Activated T-helper 17 cell treated with anti-CD3 and anti-CD28 coated beads, Interleukin-2, amount 50 U/mL, for 72 hours (primary cell): ENCODE measurements at regions not wholly inside any gene's neighbourhood (a gene's known extent, or its start where the extent isn't known, plus 50 kb on each side); places are given as distances from the start of the nearest gene placed in this dataset.

Experiments used
- ATAC-seq: fragments of 150-1000 bp; cut with Tn5 transposase; replicated peaks from 2 replicates; pipeline ENCODE4 v1.10.0; 2021; ENCODE audit warnings: mild to moderate bottlenecking, moderate library complexity
- H3K27ac Mint-ChIP-seq: one replicate; pipeline ENCODE4 v1.8.0; 2022; ENCODE audit warnings: mixed read lengths
- H3K27me3 Mint-ChIP-seq: one replicate; pipeline ENCODE4 v1.8.0; 2022; ENCODE audit warnings: mixed read lengths
- H3K36me3 Mint-ChIP-seq: one replicate; pipeline ENCODE4 v1.8.0; 2022; ENCODE audit warnings: low read depth, mild to moderate bottlenecking, mixed read lengths
- H3K4me1 Mint-ChIP-seq: one replicate; pipeline ENCODE4 v1.8.0; 2022; ENCODE audit warnings: mixed read lengths
- H3K4me3 Mint-ChIP-seq: one replicate; pipeline ENCODE4 v1.8.0; 2022; ENCODE audit warnings: mild to moderate bottlenecking, mixed read lengths
- H3K9me3 Mint-ChIP-seq: one replicate; pipeline ENCODE4 v1.8.0; 2022; ENCODE audit warnings: mixed read lengths

- H3K27me3 Mint-ChIP-seq: no peaks in the 10 kb centered on the region
- no peak overlapping the region for H3K4me3 Mint-ChIP-seq
- H3K36me3 Mint-ChIP-seq: no peaks in the 10 kb centered on the region
- no peaks in the 10 kb centered on the region for H3K4me1 Mint-ChIP-seq
- no peak overlapping the region for H3K27ac Mint-ChIP-seq
- no peaks in the 10 kb centered on the region for H3K9me3 Mint-ChIP-seq
- no peak for ATAC-seq
These were observed 77.2 kb upstream of the NEK6 start for GRCh38 chr9:124180557-124180956.

- Mint-ChIP-seq H3K9me3 (no peaks in the 10 kb centered on the region), H3K27ac (no peak overlapping the region), H3K36me3 (no peaks in the 10 kb centered on the region), H3K27me3 (no peaks in the 10 kb centered on the region), H3K4me3 (no peak overlapping the region), H3K4me1 (no peaks in the 10 kb centered on the region)
- no peak for ATAC-seq
These were observed 75.0 kb upstream of the NEK6 start for GRCh38 chr9:124182741-124183140.

GRCh38 chr9:124183772-124184171 is 74.0 kb upstream of the NEK6 start:
- Mint-ChIP-seq H3K4me3 (no peak overlapping the region), H3K36me3 (no peaks in the 10 kb centered on the region), H3K27ac (no peak overlapping the region), H3K9me3 (no peaks in the 10 kb centered on the region), H3K4me1 (no peaks in the 10 kb centered on the region), H3K27me3 (no peaks in the 10 kb centered on the region)
- ATAC-seq: no peak

- H3K27ac Mint-ChIP-seq: no peak overlapping the region
- ATAC-seq: no peak
- no peak overlapping the region for H3K4me3 Mint-ChIP-seq
- no peaks in the 10 kb centered on the region for H3K36me3 Mint-ChIP-seq
- H3K4me1 Mint-ChIP-seq: no peaks in the 10 kb centered on the region
- peaks cover 3% of the 10 kb centered on the region for H3K27me3 Mint-ChIP-seq
- H3K9me3 Mint-ChIP-seq: no peaks in the 10 kb centered on the region
These were observed 72.3 kb upstream of the NEK6 start for GRCh38 chr9:124185413-124185812.

GRCh38 chr9:124187311-124187710 is 70.4 kb upstream of the NEK6 start:
- H3K36me3 Mint-ChIP-seq: no peaks in the 10 kb centered on the region
- H3K9me3 Mint-ChIP-seq: no peaks in the 10 kb centered on the region
- H3K27ac Mint-ChIP-seq: no peak overlapping the region
- H3K4me3 Mint-ChIP-seq: no peak overlapping the region
- H3K4me1 Mint-ChIP-seq: peaks cover 4% of the 10 kb centered on the region
- peaks cover 3% of the 10 kb centered on the region for H3K27me3 Mint-ChIP-seq
- ATAC-seq: no peak

GRCh38 chr9:124188331-124189110 is 69.2 kb upstream of the NEK6 start:
- Mint-ChIP-seq H3K27me3 (peaks cover 3% of the 10 kb centered on the region), H3K4me3 (no peak overlapping the region), H3K27ac (peak overlapping the region; percentile 44), H3K4me1 (peaks cover 4% of the 10 kb centered on the region), H3K9me3 (no peaks in the 10 kb centered on the region), H3K36me3 (no peaks in the 10 kb centered on the region)
- no peak for ATAC-seq

- peaks cover 4% of the 10 kb centered on the region for H3K4me1 Mint-ChIP-seq
- ATAC-seq: no peak
- no peak overlapping the region for H3K27ac Mint-ChIP-seq
- no peaks in the 10 kb centered on the region for H3K36me3 Mint-ChIP-seq
- H3K9me3 Mint-ChIP-seq: peaks cover 7% of the 10 kb centered on the region
- H3K4me3 Mint-ChIP-seq: no peak overlapping the region
- H3K27me3 Mint-ChIP-seq: peaks cover 3% of the 10 kb centered on the region
These were observed 67.0 kb upstream of the NEK6 start for GRCh38 chr9:124190761-124191160.

- no peak for ATAC-seq
- Mint-ChIP-seq H3K36me3 (no peaks in the 10 kb centered on the region), H3K27ac (peak overlapping the region; percentile 39), H3K4me3 (no peak overlapping the region), H3K4me1 (peaks cover 4% of the 10 kb centered on the region), H3K9me3 (peaks cover 15% of the 10 kb centered on the region), H3K27me3 (peaks cover 3% of the 10 kb centered on the region)
These were observed 65.9 kb upstream of the NEK6 start for GRCh38 chr9:124191691-124192395.

GRCh38 chr9:124196814-124197176 is 61.0 kb upstream of the NEK6 start:
- H3K9me3 Mint-ChIP-seq: peaks cover 21% of the 10 kb centered on the region
- no peaks in the 10 kb centered on the region for H3K27me3 Mint-ChIP-seq
- H3K4me1 Mint-ChIP-seq: peaks cover 7% of the 10 kb centered on the region
- H3K36me3 Mint-ChIP-seq: no peaks in the 10 kb centered on the region
- no peak for ATAC-seq
- no peak overlapping the region for H3K4me3 Mint-ChIP-seq
- no peak overlapping the region for H3K27ac Mint-ChIP-seq

GRCh38 chr9:124197177-124198095 is 60.3 kb upstream of the NEK6 start:
- no peaks in the 10 kb centered on the region for H3K36me3 Mint-ChIP-seq
- H3K27ac Mint-ChIP-seq: peak overlapping the region; percentile 76
- peaks cover 7% of the 10 kb centered on the region for H3K4me1 Mint-ChIP-seq

GRCh38 chr9:124198331-124198730 is 59.4 kb upstream of the NEK6 start:
- Mint-ChIP-seq H3K9me3 (peaks cover 21% of the 10 kb centered on the region), H3K27me3 (no peaks in the 10 kb centered on the region), H3K4me1 (peaks cover 16% of the 10 kb centered on the region), H3K36me3 (no peaks in the 10 kb centered on the region), H3K4me3 (no peak overlapping the region), H3K27ac (no peak overlapping the region)
- no peak for ATAC-seq

More at GRCh38 chr9:124197177-124198095, 60.3 kb upstream of the NEK6 start:
- ATAC-seq: no peak
- Mint-ChIP-seq H3K4me3 (no peak overlapping the region), H3K27me3 (no peaks in the 10 kb centered on the region), H3K9me3 (peaks cover 21% of the 10 kb centered on the region)

GRCh38 chr9:124198948-124199347 is 58.8 kb upstream of the NEK6 start:
- H3K4me3 Mint-ChIP-seq: no peak overlapping the region
- H3K9me3 Mint-ChIP-seq: peaks cover 21% of the 10 kb centered on the region
- no peaks in the 10 kb centered on the region for H3K36me3 Mint-ChIP-seq
- peaks cover 22% of the 10 kb centered on the region for H3K4me1 Mint-ChIP-seq
- ATAC-seq: no peak
- no peaks in the 10 kb centered on the region for H3K27me3 Mint-ChIP-seq
- no peak overlapping the region for H3K27ac Mint-ChIP-seq

GRCh38 chr9:124199474-124199873 is 58.3 kb upstream of the NEK6 start:
- peaks cover 23% of the 10 kb centered on the region for H3K4me1 Mint-ChIP-seq

GRCh38 chr9:124202447-124202971 is 55.2 kb upstream of the NEK6 start:
- peak; percentile 89 for ATAC-seq
- peaks cover 30% of the 10 kb centered on the region for H3K4me1 Mint-ChIP-seq

More at GRCh38 chr9:124199474-124199873, 58.3 kb upstream of the NEK6 start:
- H3K9me3 Mint-ChIP-seq: peaks cover 21% of the 10 kb centered on the region
- H3K27me3 Mint-ChIP-seq: no peaks in the 10 kb centered on the region
- H3K36me3 Mint-ChIP-seq: no peaks in the 10 kb centered on the region
- no peak for ATAC-seq
- H3K27ac Mint-ChIP-seq: no peak overlapping the region
- H3K4me3 Mint-ChIP-seq: no peak overlapping the region

More at GRCh38 chr9:124202447-124202971, 55.2 kb upstream of the NEK6 start:
- Mint-ChIP-seq H3K27ac (peak overlapping the region; percentile 93), H3K36me3 (no peaks in the 10 kb centered on the region), H3K9me3 (peaks cover 11% of the 10 kb centered on the region), H3K4me3 (peak overlapping the region; percentile 73), H3K27me3 (no peaks in the 10 kb centered on the region)
